Osteoblast (primary cell): ENCODE measurements at regions not wholly inside any gene's neighbourhood (a gene's known extent, or its start where the extent isn't known, plus 50 kb on each side); places are given as distances from the start of the nearest gene placed in this dataset.

Source experiments
- DNase-seq: peaks from one replicate; pipeline ENCODE4 v3.0.0; 2011; ENCODE audit warnings: low spot score, mixed read lengths; ENCODE audit not compliant: insufficient read length; ENCODE audit errors: missing footprints
- H2AFZ ChIP-seq: 2 replicates; pipeline ENCODE4 v1.6.0; 2011; ENCODE audit warnings: mild to moderate bottlenecking, low read length
- H3K27ac ChIP-seq: 2 replicates; pipeline ENCODE4 v1.5.1; 2011; ENCODE audit warnings: mild to moderate bottlenecking, low read depth, low read length, moderate library complexity
- H3K27me3 ChIP-seq: 2 replicates; pipeline ENCODE4 v1.6.0; 2012; ENCODE audit warnings: mild to moderate bottlenecking, control low read depth, inconsistent platforms, low read length, moderate library complexity; ENCODE audit not compliant: insufficient read depth
- H3K36me3 ChIP-seq: 2 replicates; pipeline ENCODE4 v1.5.1; 2011; ENCODE audit warnings: mild to moderate bottlenecking, low read length, control low read depth, moderate library complexity; ENCODE audit not compliant: insufficient read depth
- H3K4me1 ChIP-seq: 2 replicates; pipeline ENCODE4 v1.5.1; 2011; ENCODE audit warnings: mild to moderate bottlenecking, low read length, control low read depth, moderate library complexity; ENCODE audit not compliant: insufficient read depth
- H3K4me2 ChIP-seq: 2 replicates; pipeline ENCODE4 v1.6.0; 2011; ENCODE audit warnings: mild to moderate bottlenecking, low read length; ENCODE audit not compliant: insufficient read depth
- H3K4me3 ChIP-seq: fragments of 200-600 bp; sonication (generic); 3 replicates; pipeline ENCODE4 v1.5.1; 2012; ENCODE audit warnings: mild to moderate bottlenecking, low read length, inconsistent platforms; ENCODE audit not compliant: insufficient read depth
- H3K79me2 ChIP-seq: 2 replicates; pipeline ENCODE4 v1.6.0; 2012; ENCODE audit warnings: mild to moderate bottlenecking, low read length, control low read depth, inconsistent platforms; ENCODE audit not compliant: insufficient read depth
- H3K9me3 ChIP-seq: 2 replicates; pipeline ENCODE4 v1.5.1; 2011; ENCODE audit warnings: low read depth, low read length, control low read depth
- H4K20me1 ChIP-seq: 2 replicates; pipeline ENCODE4 v1.6.0; 2012; ENCODE audit warnings: mild to moderate bottlenecking, low read length, control low read depth; ENCODE audit not compliant: insufficient read depth
- TF ChIP-seq, protein P1 (sequence below): IDR thresholded peaks from 2 replicates; pipeline ENCODE4 v1.5.1; 2011; ENCODE audit warnings: mild to moderate bottlenecking, low read depth, low read length, moderate library complexity; ENCODE audit errors: extremely low read depth

DNA sequence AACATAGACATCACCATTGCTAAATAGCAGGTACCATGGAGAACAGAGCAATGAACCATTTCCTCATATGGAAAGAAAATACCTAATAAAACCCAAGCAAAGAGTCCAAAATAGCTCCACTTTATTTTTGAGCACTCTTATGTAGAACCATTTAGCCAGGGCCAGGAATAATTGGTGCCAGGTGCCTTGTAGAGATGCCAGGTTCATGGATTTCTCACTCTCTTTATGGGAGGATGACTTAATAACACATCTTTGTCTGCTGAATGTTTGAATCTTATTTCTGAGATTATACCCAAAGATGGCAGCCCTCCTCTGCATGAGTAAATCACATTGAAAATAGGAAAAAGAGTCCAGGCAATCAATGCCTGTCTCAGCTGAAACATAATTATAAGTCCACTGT lies 212.3 kb upstream of the SFRP2 start:
- Histone ChIP-seq H3K9me3 (no peaks in the 10 kb centered on the region), H3K4me3 (no peak overlapping the region), H3K27ac (no peak overlapping the region), H2AFZ (no peak overlapping the region), H3K4me1 (no peaks in the 10 kb centered on the region), H4K20me1 (no peaks in the 10 kb centered on the region), H3K79me2 (no peaks in the 10 kb centered on the region), H3K36me3 (no peaks in the 10 kb centered on the region), H3K4me2 (no peak overlapping the region), H3K27me3 (no peaks in the 10 kb centered on the region)
- TF ChIP-seq, protein P1, sequence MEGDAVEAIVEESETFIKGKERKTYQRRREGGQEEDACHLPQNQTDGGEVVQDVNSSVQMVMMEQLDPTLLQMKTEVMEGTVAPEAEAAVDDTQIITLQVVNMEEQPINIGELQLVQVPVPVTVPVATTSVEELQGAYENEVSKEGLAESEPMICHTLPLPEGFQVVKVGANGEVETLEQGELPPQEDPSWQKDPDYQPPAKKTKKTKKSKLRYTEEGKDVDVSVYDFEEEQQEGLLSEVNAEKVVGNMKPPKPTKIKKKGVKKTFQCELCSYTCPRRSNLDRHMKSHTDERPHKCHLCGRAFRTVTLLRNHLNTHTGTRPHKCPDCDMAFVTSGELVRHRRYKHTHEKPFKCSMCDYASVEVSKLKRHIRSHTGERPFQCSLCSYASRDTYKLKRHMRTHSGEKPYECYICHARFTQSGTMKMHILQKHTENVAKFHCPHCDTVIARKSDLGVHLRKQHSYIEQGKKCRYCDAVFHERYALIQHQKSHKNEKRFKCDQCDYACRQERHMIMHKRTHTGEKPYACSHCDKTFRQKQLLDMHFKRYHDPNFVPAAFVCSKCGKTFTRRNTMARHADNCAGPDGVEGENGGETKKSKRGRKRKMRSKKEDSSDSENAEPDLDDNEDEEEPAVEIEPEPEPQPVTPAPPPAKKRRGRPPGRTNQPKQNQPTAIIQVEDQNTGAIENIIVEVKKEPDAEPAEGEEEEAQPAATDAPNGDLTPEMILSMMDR = no peak
- no peak for DNase-seq

DNA sequence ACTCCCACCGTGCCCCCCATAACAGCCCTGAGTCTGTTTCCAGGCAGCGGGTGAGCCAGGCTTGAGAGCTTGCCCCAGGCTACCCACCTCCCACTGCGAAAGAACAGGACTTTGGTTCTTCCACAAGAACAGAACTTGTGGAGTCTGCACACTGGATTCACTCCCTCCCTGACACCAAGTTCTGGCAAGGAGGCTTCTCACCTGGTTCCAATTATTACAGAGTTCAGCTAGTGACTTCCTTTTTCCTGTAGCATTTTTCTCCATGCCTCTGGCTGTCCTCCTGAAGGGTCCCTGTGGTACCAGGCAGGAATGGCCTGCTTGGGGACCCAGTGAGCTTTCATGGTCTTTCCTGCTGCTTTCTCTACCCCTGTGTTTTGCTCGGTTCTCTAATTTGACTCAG lies 208.6 kb upstream of the SFRP2 start:
- Histone ChIP-seq H3K79me2 (no peaks in the 10 kb centered on the region), H3K4me3 (no peak overlapping the region), H2AFZ (no peak overlapping the region), H3K27me3 (no peaks in the 10 kb centered on the region), H4K20me1 (no peaks in the 10 kb centered on the region), H3K36me3 (no peaks in the 10 kb centered on the region), H3K4me1 (no peaks in the 10 kb centered on the region), H3K27ac (no peak overlapping the region), H3K4me2 (no peak overlapping the region), H3K9me3 (no peaks in the 10 kb centered on the region)
- DNase-seq = no peak
- TF ChIP-seq, protein P1 = no peak

DNA sequence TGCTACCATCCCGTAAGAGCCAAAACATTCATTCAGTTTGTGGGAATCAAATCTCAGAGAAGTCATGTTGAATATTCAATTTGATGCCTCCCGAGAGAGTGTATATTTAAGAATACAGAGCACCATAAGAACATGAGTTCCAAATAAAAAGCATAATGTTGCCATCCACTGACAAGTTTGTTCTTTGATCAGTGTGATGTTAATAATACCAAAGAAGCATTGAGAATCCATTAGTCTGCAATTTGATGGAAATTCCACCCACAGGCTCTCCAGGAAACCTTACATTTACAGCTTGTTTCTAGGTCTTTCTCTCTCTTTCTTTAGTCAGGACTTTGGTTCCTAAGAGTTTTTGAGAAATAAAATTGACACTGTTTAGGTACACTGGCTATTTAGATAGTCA lies 200.6 kb upstream of the SFRP2 start:
- H3K27ac ChIP-seq = no peak overlapping the region
- H3K4me1 ChIP-seq = no peaks in the 10 kb centered on the region
- H2AFZ ChIP-seq = no peak overlapping the region
- H3K9me3 ChIP-seq = no peaks in the 10 kb centered on the region
- no peak for DNase-seq
- H3K4me2 ChIP-seq = no peak overlapping the region
- no peaks in the 10 kb centered on the region for H3K36me3 ChIP-seq
- H3K4me3 ChIP-seq = no peak overlapping the region
- H3K79me2 ChIP-seq = no peaks in the 10 kb centered on the region
- TF ChIP-seq, protein P1 = no peak
- H4K20me1 ChIP-seq = no peaks in the 10 kb centered on the region
- no peaks in the 10 kb centered on the region for H3K27me3 ChIP-seq

- no peak overlapping the region for H3K4me2 ChIP-seq
These were observed 199.8 kb upstream of the SFRP2 start for GRCh38 chr4:153988492-153989363.

More at GRCh38 chr4:153988492-153989363, 199.8 kb upstream of the SFRP2 start:
- TF ChIP-seq, protein P1 = no peak
- H4K20me1 ChIP-seq = no peaks in the 10 kb centered on the region
- H2AFZ ChIP-seq = no peak overlapping the region
- no peaks in the 10 kb centered on the region for H3K9me3 ChIP-seq
- no peaks in the 10 kb centered on the region for H3K27me3 ChIP-seq
- H3K4me3 ChIP-seq = no peak overlapping the region
- H3K4me1 ChIP-seq = no peaks in the 10 kb centered on the region
- no peaks in the 10 kb centered on the region for H3K79me2 ChIP-seq
- no peaks in the 10 kb centered on the region for H3K36me3 ChIP-seq
- no peak overlapping the region for H3K27ac ChIP-seq
- DNase-seq = no peak
